T-helper 17 cell (primary cell): ENCODE measurements at regions not wholly inside any gene's neighbourhood (a gene's known extent, or its start where the extent isn't known, plus 50 kb on each side); places are given as distances from the start of the nearest gene placed in this dataset.

ENCODE experiments used
- ATAC-seq: fragments of 150-1000 bp; cut with Tn5 transposase; 2 replicates; pipeline ENCODE4 v1.10.0; 2021; ENCODE audit warnings: mild to moderate bottlenecking, moderate library complexity
- DNase-seq, 3 donors: peaks; one replicate each; pipeline versions ENCODE4 v3.0.0 to v3.0.0-alpha.2; 2020 to 2021
- H3K9me3 ChIP-seq: one replicate; pipeline ENCODE4 v1.7.0; 2013; ENCODE audit warnings: low read length, mild to moderate bottlenecking; ENCODE audit not compliant: control insufficient read depth, poor library complexity, severe bottlenecking
- H3K27ac Mint-ChIP-seq: one replicate; pipeline ENCODE4 v1.8.0; 2022; ENCODE audit warnings: mild to moderate bottlenecking, moderate library complexity, mixed read lengths
- H3K27me3 Mint-ChIP-seq: one replicate; pipeline ENCODE4 v1.8.0; 2022; ENCODE audit warnings: mixed read lengths
- H3K36me3 Mint-ChIP-seq: one replicate; pipeline ENCODE4 v1.8.0; 2022; ENCODE audit warnings: low read depth, mixed read lengths
- H3K4me1 Mint-ChIP-seq: one replicate; pipeline ENCODE4 v1.8.0; 2022; ENCODE audit warnings: mild to moderate bottlenecking, mixed read lengths
- H3K4me3 Mint-ChIP-seq: one replicate; pipeline ENCODE4 v1.8.0; 2022; ENCODE audit warnings: mild to moderate bottlenecking, moderate library complexity, mixed read lengths

GRCh38 chr10:65805511-65805910 lies 1120.3 kb upstream of the LRRTM3 start:
- H3K9me3 ChIP-seq: no peaks in the 10 kb centered on the region
- H3K4me3 Mint-ChIP-seq: no peak overlapping the region
- no peaks in the 10 kb centered on the region for H3K27me3 Mint-ChIP-seq
- DNase-seq: no peak
- no peaks in the 10 kb centered on the region for H3K4me1 Mint-ChIP-seq
- no peaks in the 10 kb centered on the region for H3K36me3 Mint-ChIP-seq
- no peak for ATAC-seq
- no peak overlapping the region for H3K27ac Mint-ChIP-seq

- ATAC-seq (no peak), DNase-seq (no peak)
- Mint-ChIP-seq H3K4me1 (no peaks in the 10 kb centered on the region), H3K27me3 (no peaks in the 10 kb centered on the region), H3K27ac (no peak overlapping the region), H3K36me3 (no peaks in the 10 kb centered on the region), H3K4me3 (no peak overlapping the region)
- H3K9me3 ChIP-seq: no peaks in the 10 kb centered on the region
These were observed 1119.8 kb upstream of the LRRTM3 start for GRCh38 chr10:65805993-65806392.

GRCh38 chr10:65808687-65809333 lies 1117.0 kb upstream of the LRRTM3 start:
- H3K9me3 ChIP-seq: no peaks in the 10 kb centered on the region
- Mint-ChIP-seq H3K27me3 (no peaks in the 10 kb centered on the region), H3K4me3 (no peak overlapping the region), H3K4me1 (no peaks in the 10 kb centered on the region), H3K36me3 (no peaks in the 10 kb centered on the region), H3K27ac (no peak overlapping the region)
- DNase-seq (no peak), ATAC-seq (no peak)

- DNase-seq: no peak
- no peaks in the 10 kb centered on the region for H3K36me3 Mint-ChIP-seq
These were observed 1113.8 kb upstream of the LRRTM3 start for GRCh38 chr10:65811931-65812525.

GRCh38 chr10:65816536-65816935 lies 1109.3 kb upstream of the LRRTM3 start:
- DNase-seq (no peak), ATAC-seq (no peak)
- no peak overlapping the region for H3K27ac Mint-ChIP-seq
- no peak overlapping the region for H3K4me3 Mint-ChIP-seq
- no peaks in the 10 kb centered on the region for H3K36me3 Mint-ChIP-seq
- no peaks in the 10 kb centered on the region for H3K4me1 Mint-ChIP-seq
- H3K27me3 Mint-ChIP-seq: no peaks in the 10 kb centered on the region
- no peaks in the 10 kb centered on the region for H3K9me3 ChIP-seq

More at GRCh38 chr10:65811931-65812525, 1113.8 kb upstream of the LRRTM3 start:
- no peaks in the 10 kb centered on the region for H3K4me1 Mint-ChIP-seq
- no peak overlapping the region for H3K27ac Mint-ChIP-seq
- no peaks in the 10 kb centered on the region for H3K27me3 Mint-ChIP-seq
- no peak overlapping the region for H3K4me3 Mint-ChIP-seq
- ATAC-seq: no peak
- H3K9me3 ChIP-seq: no peaks in the 10 kb centered on the region

GRCh38 chr10:65818990-65819389 lies 1106.8 kb upstream of the LRRTM3 start:
- DNase-seq: no peak
- Mint-ChIP-seq H3K4me3 (no peak overlapping the region), H3K4me1 (no peaks in the 10 kb centered on the region), H3K36me3 (no peaks in the 10 kb centered on the region), H3K27ac (no peak overlapping the region), H3K27me3 (no peaks in the 10 kb centered on the region)
- ATAC-seq: no peak
- H3K9me3 ChIP-seq: peaks cover 4% of the 10 kb centered on the region

GRCh38 chr10:65827359-65827758 lies 1098.5 kb upstream of the LRRTM3 start:
- no peaks in the 10 kb centered on the region for H3K4me1 Mint-ChIP-seq
- no peak overlapping the region for H3K4me3 Mint-ChIP-seq
- no peaks in the 10 kb centered on the region for H3K36me3 Mint-ChIP-seq
- no peaks in the 10 kb centered on the region for H3K27me3 Mint-ChIP-seq
- ATAC-seq (no peak), DNase-seq (no peak)
- H3K9me3 ChIP-seq: peaks cover 4% of the 10 kb centered on the region
- H3K27ac Mint-ChIP-seq: no peak overlapping the region

- no peaks in the 10 kb centered on the region for H3K9me3 ChIP-seq
- Mint-ChIP-seq H3K27me3 (no peaks in the 10 kb centered on the region), H3K4me1 (no peaks in the 10 kb centered on the region), H3K36me3 (no peaks in the 10 kb centered on the region), H3K4me3 (no peak overlapping the region), H3K27ac (no peak overlapping the region)
- DNase-seq (no peak), ATAC-seq (no peak)
These were observed 1087.0 kb upstream of the LRRTM3 start for GRCh38 chr10:65838811-65839210.

GRCh38 chr10:65843203-65843602 lies 1082.6 kb upstream of the LRRTM3 start:
- H3K27me3 Mint-ChIP-seq: no peaks in the 10 kb centered on the region
- no peak for ATAC-seq

GRCh38 chr10:65845916-65846315 lies 1079.9 kb upstream of the LRRTM3 start:
- DNase-seq (no peak), ATAC-seq (no peak)
- H3K36me3 Mint-ChIP-seq: no peaks in the 10 kb centered on the region
- H3K4me1 Mint-ChIP-seq: no peaks in the 10 kb centered on the region
- H3K9me3 ChIP-seq: no peaks in the 10 kb centered on the region
- H3K4me3 Mint-ChIP-seq: no peak overlapping the region
- H3K27me3 Mint-ChIP-seq: no peaks in the 10 kb centered on the region
- no peak overlapping the region for H3K27ac Mint-ChIP-seq

More at GRCh38 chr10:65843203-65843602, 1082.6 kb upstream of the LRRTM3 start:
- no peak overlapping the region for H3K27ac Mint-ChIP-seq
- DNase-seq: no peak
- H3K9me3 ChIP-seq: no peaks in the 10 kb centered on the region
- H3K4me1 Mint-ChIP-seq: no peaks in the 10 kb centered on the region
- H3K4me3 Mint-ChIP-seq: no peak overlapping the region
- H3K36me3 Mint-ChIP-seq: no peaks in the 10 kb centered on the region

- Mint-ChIP-seq H3K36me3 (no peaks in the 10 kb centered on the region), H3K27me3 (no peaks in the 10 kb centered on the region), H3K4me1 (no peaks in the 10 kb centered on the region), H3K4me3 (no peak overlapping the region), H3K27ac (no peak overlapping the region)
- ATAC-seq (no peak), DNase-seq (no peak)
- no peaks in the 10 kb centered on the region for H3K9me3 ChIP-seq
These were observed 1079.3 kb upstream of the LRRTM3 start for GRCh38 chr10:65846541-65846940.

GRCh38 chr10:65846949-65847348 lies 1078.9 kb upstream of the LRRTM3 start:
- ATAC-seq (no peak), DNase-seq (no peak)
- H3K9me3 ChIP-seq: no peaks in the 10 kb centered on the region
- H3K4me3 Mint-ChIP-seq: no peak overlapping the region
- no peaks in the 10 kb centered on the region for H3K36me3 Mint-ChIP-seq
- H3K4me1 Mint-ChIP-seq: no peaks in the 10 kb centered on the region
- no peak overlapping the region for H3K27ac Mint-ChIP-seq
- no peaks in the 10 kb centered on the region for H3K27me3 Mint-ChIP-seq

GRCh38 chr10:65847436-65848230 lies 1078.2 kb upstream of the LRRTM3 start:
- no peaks in the 10 kb centered on the region for H3K4me1 Mint-ChIP-seq
- ATAC-seq (no peak), DNase-seq (no peak)
- no peaks in the 10 kb centered on the region for H3K36me3 Mint-ChIP-seq
- H3K27me3 Mint-ChIP-seq: no peaks in the 10 kb centered on the region
- no peak overlapping the region for H3K4me3 Mint-ChIP-seq
- no peak overlapping the region for H3K27ac Mint-ChIP-seq
- no peaks in the 10 kb centered on the region for H3K9me3 ChIP-seq
